NCI-H2081 (cell line): ENCODE measurements at regions not wholly inside any gene's neighbourhood (a gene's known extent, or its start where the extent isn't known, plus 50 kb on each side); places are given as distances from the start of the nearest gene placed in this dataset.

Experiments
- DNase-seq, 2 experiments: peaks; one replicate each; lab custom pipeline; 2025; lab: John Stamatoyannopoulos, UW

DNA sequence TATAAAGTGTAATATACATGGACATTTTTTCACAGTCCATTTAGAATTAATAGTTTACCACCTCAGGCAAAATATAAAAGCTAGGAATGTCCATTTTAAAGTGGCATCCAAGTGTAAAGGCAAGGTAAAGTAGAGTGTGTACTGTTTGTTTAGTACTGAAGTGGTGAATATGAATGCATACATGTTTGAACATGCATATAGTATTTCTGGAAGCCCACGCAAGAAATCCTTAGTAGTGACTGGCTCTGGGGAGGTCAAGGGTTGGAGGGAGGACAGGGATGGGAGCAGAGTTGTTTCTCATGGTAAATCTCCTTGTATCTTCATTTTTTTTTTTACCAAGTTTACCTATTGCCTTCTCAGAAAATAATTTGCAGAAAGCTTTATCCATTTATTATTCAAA lies 129.2 kb downstream of the UNC5CL start:
- no peak for DNase-seq

DNA sequence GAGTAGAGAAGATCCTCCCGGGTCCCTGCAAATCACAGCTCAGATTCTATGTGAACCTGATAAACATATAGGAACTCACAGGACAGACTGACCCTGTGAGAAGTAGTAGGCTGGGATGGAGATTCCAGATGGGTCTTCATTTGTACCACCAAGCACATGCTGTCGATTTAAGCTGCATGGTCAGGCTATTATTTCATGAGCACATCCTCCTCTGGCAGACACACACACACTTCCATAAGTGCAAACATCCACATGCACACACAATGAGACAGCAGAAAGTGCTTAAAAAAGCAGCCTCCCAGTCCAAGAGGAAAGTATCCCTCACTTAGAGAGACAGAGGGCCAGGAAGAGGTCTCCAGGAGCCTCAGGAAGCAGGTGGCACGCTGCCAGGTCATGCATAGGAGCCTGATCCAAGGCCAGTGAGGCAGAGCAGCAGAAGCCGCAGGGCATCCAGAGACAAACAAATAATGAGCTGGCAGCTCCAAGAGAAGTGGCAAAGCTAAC lies 131.8 kb downstream of the UNC5CL start:
- DNase-seq: peak; percentile 87 to 93

DNA sequence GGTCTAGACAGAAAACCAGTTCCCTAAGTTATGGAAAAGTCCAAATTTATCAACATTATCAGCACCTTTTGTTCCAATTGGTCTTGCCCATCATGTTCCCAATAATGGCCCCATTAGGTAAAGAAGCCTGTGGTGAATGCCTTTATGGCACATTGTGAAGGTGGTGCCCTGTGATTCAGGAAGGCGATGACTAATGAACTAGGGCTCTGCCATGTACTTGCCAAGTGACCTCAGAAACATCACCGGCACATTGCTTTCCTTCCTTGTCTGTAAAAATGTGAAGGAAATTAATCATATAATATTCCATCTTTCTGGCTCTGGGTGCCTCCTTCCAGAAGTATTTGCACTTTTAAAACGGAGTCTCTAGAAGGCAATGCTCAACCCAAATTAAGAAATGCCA lies 132.3 kb downstream of the UNC5CL start:
- DNase-seq: no peak

DNA sequence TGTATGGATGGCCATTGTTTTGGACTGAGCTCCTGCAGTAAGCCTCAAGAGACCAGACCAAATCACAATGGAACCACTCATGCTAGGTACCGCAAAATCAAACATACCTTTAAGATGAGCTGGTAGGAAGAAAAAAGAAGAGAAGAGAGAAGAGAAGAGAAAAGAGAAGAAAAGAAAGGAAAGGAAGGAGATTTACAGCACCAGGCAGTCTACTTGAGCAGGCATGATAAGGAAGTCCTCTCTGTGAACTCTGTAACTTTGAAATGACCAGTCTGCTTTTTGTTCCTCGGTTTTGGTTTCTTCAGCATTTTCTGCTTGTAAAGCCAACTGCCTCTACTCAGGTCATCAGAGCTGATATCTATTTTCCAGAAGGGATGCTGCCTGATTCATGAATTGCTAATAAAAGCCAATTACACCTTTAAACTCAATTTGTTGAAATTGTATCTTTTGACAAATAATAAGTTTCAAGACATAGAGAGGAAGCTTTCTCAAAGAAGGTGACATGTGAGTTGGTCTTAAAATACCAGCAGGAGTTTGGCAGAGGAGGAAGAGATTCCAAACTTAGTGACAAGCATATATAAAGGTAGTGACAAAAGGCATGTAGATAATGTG lies 134.3 kb downstream of the UNC5CL start:
- DNase-seq: no peak

DNA sequence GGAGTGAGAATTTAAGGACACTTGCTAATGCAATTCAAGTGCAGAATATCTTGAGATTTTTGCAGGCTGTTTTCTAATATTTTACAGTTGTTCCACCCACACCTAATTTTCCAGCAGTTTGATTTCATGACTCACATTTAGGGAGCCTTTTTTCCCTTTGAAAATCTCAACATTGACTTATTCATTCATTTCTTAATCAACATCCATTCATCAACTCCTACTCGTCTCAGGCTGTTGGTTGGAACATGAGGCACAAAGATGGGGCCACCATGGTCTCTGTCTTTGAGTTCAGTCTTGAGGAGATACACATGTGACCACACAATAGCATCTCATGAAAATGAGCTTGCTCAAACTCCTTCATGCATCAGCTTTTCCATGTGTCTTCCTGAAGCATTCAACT lies 135.6 kb downstream of the UNC5CL start:
- no peak for DNase-seq

DNA sequence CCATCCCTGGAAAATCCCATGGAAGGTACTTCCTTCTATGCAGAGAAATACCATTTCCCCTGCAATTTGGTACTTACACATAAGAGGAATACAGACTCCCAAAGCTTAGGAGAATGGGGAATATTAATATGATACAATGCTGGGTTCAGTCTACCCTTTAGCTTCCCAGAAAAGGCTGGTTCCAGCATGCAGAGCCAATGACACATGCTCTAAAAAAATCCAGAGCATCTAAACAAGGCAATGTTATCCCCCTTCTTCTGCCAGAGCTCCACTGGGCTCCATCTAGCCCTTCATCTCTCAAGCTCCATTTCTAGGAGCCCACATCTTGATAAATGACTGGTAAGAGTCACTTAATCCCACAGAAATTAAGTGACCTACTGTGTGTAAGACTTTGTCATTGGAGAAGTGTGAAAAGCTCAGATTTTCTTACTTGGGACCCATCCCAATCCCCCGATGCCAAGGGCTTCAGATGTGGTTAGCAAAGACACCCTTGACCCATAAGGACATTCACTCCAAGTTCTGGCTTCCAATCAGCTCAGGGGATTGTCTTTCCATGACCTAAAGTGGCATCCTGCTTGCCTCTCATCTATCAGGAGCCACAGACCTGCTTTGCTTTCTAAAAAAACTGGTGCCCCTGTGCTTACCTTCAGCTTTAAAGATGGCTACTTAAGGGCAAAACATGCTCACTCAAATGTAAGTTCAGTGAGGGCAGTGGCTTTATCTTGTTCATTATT lies 137.5 kb downstream of the UNC5CL start:
- DNase-seq: no peak

DNA sequence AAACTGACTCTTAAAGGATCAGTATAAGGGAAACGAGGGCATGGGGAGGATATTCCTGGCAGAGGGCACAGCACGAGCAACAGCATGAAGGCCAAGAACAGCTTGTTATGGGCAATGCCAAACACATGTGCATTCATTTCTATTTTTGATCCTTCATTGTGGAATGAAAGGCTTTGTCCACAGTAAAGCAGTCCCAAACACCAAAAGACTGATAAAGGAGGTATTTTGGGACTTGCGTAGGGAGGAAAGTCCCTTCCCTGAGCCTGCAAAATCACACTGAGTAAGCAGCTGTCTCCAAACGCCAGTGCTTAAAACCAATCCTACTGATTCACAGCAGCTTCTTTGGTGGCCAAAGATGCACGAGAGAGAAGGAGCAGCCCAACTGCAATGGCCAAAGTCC lies 138.2 kb downstream of the UNC5CL start:
- DNase-seq: no peak

DNA sequence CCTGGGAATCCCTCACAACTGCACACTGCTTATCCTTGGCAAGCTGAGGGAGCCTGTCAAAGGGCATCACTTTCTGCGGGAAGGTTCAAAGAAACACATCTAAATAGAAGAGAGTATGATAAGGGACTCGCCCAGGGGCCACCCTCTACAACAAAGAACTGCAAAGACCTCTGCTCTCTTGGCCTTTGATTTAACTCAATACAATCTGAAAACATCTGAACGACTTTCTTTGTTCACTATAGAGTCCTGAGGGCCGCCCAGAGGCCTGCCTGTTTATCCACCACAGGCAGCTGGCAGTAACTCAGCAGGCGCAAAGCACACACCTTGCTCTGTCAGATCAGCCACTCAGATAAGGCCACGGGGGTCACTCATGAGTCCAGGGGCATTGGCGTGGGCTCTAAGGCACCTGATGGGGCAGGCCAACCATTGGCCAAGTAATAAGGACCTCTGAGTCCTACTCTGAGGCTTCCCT lies 139.3 kb downstream of the UNC5CL start:
- DNase-seq: peak in 1 of 2 experiments; percentile 23

DNA sequence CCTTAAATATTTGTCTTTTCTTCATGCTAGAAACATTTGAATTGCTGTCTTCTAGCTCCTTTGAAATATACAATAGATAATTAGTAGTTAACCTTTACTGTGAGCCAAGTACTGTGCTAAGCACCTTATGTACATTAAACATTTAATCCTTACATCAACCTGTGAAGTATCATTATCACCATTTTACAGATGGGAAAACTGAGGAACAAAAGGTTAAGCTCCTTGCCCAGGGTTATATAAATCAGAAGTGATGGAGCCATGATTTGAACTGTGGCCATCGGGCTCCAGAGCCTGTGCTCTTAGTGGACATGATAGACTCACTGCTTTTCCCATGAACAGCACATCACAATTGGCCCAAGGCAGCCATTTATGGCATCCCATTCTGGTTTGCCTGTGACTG lies 140.9 kb downstream of the UNC5CL start:
- no peak for DNase-seq

DNA sequence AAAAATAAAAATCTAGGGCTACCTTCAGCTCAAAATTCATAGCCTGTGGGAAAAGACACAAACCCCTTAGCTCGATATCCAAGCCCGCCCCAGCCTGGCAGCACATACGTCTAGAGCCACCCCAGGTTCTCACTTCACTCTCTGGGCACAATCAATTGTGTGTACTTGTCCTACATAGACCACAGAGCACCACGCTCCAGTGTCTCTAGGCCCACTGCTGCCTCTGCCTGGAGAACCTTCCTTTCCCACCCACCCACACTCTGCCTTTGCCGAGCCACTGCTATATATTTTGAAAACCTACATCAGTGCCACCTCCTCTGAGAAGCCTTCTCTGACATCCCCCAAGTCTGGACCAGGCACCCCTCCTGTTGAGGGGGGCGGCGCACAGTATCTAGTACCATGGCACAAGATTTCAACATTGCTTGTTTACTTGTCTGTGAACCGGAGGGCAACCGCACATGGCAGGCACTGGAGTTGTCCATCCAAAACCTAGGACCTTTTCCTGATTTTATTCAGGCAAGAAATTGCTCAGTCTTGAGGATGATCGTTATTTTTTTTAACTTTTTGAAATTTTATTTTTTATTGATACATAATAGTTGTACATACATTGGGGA lies 141.5 kb downstream of the UNC5CL start:
- no peak for DNase-seq

DNA sequence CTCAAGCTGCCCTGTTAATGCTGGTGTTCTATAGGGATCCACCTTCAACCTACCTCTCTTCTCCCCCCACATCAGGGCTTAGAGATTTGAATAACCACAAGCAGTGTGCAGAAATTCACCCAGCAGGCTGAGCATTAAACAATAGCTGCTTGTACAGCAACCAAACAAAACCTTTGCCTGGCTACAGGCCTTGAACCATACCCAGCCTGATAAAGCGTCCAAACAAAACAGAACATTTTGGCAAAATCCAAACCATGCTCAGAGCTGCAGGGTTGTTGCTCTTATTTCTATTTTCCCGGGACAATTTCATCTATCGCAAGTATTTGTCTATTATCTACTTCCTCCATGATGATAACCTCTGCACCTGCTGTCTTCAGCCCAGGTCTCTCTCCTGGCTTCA lies 142.3 kb downstream of the UNC5CL start:
- DNase-seq: no peak

DNA sequence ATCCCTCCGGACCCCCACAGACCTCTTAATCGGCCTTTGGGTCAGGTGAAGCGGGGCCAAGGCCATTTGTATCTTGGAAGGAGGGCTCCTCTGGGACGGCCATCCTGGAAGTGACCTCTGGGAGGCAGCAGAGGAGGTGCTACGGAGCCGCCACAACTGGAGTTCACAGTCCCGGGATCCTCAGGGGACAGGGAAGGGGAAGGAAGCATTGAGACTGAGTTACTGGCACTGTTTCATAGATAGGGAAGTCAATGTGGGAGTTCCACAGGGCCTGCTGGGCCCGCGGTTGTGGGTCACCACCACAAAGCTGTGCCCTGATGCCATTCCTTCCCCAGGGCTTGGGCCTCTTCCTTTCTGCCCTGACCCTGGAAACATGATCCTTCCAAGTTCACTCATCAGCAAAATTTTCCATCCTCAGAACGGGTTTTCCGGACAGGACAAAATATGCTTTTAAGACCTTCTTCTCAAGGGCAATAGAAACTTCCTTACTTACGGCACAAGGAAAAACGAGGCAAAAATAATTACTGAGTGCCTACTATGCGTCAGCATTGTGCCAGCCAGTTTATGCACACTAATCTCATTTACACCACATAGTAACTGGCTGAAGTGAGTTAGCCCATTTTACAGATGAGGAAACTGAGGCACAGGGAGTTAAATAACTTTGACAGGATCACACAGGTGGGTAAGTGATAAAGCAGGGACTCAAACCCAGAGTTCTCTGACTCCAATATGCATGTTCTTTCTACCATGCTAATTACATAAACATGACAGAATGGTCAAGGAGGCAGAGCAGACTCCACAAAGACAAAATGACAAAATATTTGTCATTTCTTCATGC lies 143.8 kb downstream of the UNC5CL start:
- no peak for DNase-seq

DNA sequence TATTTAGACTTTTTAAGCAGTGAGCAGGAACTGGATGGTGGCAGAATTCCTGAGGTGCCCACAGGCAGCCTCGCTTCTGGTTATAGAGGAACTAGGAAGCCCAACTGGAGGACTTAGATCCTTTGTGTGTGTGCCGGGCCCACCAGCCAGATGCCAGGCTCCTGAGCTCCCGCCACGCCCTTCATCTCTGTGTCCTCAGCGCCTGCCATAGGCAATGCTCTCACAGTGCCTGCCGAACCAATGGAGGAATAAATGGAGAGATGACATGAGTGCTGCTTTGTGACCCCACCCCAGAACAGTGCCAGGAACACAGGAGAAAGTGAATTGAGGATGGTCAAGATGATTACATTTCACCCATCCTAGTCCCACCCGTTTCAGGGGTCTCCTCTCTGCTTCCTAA lies 146.0 kb downstream of the UNC5CL start:
- no peak for DNase-seq

DNA sequence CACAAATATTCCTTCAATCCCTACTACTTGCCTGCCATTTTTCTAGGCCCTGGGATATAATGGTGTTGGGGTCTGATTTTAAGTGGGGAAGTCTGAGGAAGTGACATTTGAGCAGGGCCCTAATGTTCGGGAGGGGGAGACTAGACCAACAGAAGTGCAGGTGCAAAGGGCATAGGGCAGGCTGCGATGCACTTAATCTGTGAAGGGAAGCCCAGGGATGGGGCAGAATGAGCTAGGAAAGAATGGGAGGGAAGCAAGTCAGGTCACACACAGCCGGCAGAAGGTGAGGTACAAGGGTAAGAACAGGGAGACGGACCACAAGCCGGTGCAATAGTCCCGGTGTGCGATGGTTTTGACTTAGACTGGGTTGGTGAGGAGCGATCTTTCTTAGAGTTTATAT lies 146.8 kb downstream of the UNC5CL start:
- DNase-seq: no peak

DNA sequence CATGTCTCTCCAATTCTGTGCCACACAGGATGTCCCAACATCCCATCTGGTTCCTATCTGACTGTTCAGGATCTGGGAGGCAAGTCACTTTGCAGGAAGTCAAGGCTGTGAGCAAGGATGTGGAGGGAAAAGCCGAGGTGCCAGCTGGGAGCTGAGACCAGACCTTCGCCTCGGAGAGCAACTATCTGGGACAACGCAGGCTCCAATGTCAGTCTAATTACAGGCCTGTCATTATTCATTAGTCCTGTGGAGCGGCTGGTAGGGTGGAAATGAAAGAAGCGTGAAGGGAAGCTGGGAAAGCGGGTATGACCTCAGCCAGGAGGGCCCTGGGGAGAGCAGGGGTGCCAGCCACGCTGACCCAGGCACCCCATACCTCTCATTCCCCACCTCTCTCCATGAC lies 147.3 kb downstream of the UNC5CL start:
- DNase-seq: no peak

DNA sequence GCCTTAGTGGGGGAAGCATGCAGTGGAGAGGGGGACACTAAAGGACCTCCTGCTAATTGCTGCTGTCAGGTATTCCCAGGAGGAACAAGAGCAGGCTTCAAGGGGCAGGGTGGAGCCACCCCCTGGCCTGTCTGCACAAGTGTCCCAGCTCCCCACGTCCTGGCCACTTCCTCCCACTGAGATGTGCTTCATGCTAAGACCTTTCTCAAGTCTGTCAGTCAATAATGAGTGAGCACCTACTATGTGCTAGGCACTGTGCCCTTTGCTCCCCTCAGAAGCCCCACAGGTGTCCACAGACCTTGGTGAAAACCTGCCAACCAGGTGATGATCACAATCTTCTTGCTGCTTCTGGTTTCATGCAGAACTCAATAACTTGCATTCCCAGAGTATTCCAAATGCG lies 147.9 kb downstream of the UNC5CL start:
- DNase-seq: no peak

DNA sequence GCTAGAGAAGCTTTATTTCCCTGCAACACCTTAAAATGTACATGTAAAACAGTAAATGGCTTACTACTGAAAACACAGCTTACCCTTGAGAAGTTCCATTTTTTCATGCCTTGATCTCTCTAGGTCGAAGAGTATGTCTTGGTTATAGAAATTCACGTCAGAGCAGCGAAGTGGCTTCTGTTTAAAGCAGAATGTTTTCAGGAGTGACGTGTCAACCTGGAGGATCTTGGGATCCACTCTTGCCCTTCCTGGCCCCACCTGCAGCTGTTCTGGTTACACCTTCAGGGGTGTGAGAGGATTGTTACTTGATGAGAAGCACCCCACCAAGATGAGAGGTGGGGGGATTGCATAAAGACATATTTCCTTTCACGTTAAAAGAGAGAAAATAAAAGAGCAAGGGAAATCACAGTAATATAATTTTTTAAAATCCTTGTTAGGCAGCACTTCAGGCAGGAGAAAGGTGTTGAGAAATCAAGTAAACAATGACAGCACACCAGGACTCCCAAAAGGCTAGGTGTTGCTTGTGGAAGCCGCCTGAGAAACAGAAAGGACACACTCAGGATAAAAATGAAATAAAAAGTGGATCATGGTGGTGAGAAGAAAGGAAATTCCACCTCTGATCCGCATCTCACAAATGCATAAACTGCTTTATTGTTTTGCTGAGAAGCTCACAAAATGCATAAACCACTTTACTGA lies 149.7 kb downstream of the UNC5CL start:
- DNase-seq: no peak

DNA sequence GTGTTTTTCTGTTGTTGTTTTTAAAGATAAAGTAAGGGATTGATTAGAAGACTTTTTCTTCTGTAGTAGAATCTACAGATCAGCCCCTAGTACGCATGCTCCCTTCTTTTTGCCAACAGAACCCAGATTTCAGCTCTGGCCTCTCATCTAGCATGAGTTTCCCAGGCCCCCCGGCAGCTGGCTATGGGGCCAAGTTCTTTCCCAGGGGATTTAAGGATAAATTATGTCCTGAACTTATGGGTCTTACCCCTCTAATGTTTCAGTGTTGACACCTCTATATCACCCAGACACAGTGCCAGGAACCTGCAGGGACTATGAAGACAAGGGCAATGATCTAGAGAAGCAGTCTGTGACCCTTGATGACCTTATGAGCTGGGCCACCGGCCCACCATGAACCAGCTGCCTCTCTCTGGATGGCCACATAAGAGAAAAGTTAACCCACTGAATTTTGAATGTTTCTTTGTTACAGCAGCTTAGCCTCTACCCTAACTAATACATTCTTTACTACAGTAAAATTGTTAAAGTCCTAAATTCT lies 150.5 kb downstream of the UNC5CL start:
- no peak for DNase-seq

DNA sequence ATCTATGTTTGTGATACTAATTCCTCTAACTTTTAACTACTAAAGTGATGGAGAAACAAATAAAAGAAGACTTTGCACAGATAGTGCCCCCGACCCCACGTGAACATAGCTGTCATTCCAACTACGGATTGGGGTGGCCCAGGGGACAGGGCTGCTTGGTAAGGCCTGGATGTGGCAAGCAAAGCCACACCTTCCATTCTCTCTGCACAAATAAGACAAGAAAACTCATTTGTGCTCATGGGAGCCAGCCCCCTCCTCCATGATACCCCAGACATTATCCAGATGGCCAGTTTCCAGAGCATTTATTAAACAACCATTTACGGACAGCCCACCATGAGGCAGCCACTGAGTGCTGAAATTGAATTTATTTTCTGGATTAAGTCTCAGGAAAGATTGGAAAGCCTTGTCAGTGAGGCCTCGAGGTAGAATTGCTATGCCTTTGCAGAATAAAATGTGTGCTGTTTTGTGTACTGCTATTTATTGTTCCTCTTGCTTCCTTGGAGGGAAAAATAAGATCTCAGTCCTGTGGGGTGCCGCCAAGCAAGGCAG lies 151.2 kb downstream of the UNC5CL start:
- DNase-seq: no peak

DNA sequence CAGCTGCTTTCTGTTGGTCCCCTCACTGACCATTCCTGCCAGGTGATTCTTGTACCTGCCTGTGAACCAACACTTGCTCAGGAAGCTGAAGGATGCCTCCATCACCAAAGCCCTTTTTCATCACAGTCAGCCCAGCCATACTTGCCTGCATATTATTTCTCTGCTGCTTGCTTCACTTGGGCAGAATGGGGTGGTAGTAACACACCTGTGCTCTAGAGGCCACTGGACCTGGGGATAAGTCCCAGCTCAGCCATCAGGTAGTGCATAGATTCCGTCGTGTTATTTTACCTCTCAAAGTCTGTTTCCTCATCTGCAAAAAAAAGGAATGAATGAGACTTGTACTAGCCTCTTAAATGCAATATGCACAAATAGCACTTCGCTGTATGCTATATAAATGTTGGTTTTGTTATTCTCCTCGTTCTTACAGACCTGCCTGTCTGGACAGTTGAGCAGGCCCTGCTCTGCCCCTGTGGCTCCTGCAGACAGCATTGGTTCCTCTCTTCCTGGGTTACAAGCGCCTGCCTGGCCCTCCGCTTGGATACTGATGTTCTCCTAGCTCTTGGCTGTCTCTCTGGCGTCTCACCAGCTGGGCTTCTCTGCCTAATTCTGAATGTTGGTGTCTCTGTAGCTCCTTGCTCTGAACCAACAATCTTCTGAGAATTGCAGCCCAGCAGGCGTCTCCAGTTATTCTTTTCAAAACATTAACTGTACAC lies 151.8 kb downstream of the UNC5CL start:
- DNase-seq: no peak
